Suprapubic skin (tissue), 3 donors: ENCODE measurements at regions not wholly inside any gene's neighbourhood (a gene's known extent, or its start where the extent isn't known, plus 50 kb on each side); places are given as distances from the start of the nearest gene placed in this dataset.

Experiments used
- POLR2A ChIP-seq, 2 donors: fragments of 450-650 bp; IDR thresholded peaks; one replicate each; pipeline ENCODE4 v1.6.1; 2017; ENCODE audit warnings: antibody characterized with exemption in 2 of 2, mild to moderate bottlenecking in 2 of 2, moderate library complexity in 2 of 2
- TF ChIP-seq, protein P1 (sequence below), 2 donors: fragments of 200-600 bp in 1 of 2; fragments of 450-650 bp in 1 of 2; sonication (generic) in 1 of 2; IDR thresholded peaks; one replicate each; pipeline ENCODE4 v1.5.1; 2016 to 2019; ENCODE audit warnings: antibody characterized with exemption in 2 of 2, mild to moderate bottlenecking in 1 of 2, moderate library complexity in 1 of 2

DNA sequence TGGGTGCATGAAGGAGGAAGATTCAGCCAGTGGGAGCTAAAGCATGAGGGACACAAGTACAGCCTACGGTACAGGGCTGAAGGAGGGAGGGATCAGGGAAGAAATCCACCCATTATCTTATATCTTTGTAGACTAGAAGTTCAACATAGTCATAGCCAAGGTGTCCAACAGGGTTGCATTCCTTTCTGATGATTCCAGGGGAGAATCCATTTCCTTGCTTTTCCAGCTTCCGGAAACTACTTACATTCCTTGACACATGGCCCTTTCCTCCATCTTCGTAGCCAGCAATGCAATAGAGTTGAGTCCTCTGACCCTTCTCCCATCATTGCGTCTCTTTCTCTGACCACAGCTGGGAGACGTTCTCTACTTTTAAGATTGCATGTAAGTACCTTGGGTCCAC, 471.0 kb upstream of the SEMA6D start:
- no peak for TF ChIP-seq POLR2A (IDR thresholded peaks at IDR 0.05)
- TF ChIP-seq, protein P1, sequence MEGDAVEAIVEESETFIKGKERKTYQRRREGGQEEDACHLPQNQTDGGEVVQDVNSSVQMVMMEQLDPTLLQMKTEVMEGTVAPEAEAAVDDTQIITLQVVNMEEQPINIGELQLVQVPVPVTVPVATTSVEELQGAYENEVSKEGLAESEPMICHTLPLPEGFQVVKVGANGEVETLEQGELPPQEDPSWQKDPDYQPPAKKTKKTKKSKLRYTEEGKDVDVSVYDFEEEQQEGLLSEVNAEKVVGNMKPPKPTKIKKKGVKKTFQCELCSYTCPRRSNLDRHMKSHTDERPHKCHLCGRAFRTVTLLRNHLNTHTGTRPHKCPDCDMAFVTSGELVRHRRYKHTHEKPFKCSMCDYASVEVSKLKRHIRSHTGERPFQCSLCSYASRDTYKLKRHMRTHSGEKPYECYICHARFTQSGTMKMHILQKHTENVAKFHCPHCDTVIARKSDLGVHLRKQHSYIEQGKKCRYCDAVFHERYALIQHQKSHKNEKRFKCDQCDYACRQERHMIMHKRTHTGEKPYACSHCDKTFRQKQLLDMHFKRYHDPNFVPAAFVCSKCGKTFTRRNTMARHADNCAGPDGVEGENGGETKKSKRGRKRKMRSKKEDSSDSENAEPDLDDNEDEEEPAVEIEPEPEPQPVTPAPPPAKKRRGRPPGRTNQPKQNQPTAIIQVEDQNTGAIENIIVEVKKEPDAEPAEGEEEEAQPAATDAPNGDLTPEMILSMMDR (IDR thresholded peaks at IDR 0.05) = no peak
